Right lobe of liver (tissue), 6 donors: ENCODE measurements at regions not wholly inside any gene's neighbourhood (a gene's known extent, or its start where the extent isn't known, plus 50 kb on each side); places are given as distances from the start of the nearest gene placed in this dataset.

Experiments used
- ATAC-seq, 4 donors: fragments of 200-7000 bp; cut with Tn5 transposase; one replicate each; pipeline ENCODE4 v1.9.1; 2020; ENCODE audit warnings: mild to moderate bottlenecking in 4 of 4, moderate library complexity in 4 of 4
- DNase-seq, 3 donors: peaks; one replicate each; pipeline ENCODE4 v3.0.0-alpha.2; 2020
- H3K27ac ChIP-seq, 3 donors: fragments of 200-600 bp; one replicate each; pipeline ENCODE4 v1.8.0; 2022
- H3K27me3 ChIP-seq, 2 donors: fragments of 200-600 bp; one replicate each; pipeline ENCODE4 v1.8.0; 2022
- H3K36me3 ChIP-seq, 4 donors: fragments of 200-600 bp; sonication (generic) in 1 of 4; one replicate each; pipeline versions ENCODE4 v1.5.1 to v1.8.0; 2017 to 2022; ENCODE audit warnings: control low read depth in 1 of 4
- H3K4me1 ChIP-seq, 4 donors: fragments of 200-600 bp; sonication (generic) in 1 of 4; one replicate each; pipeline versions ENCODE4 v1.5.1 to v1.8.0; 2017 to 2022; ENCODE audit warnings: control low read depth in 1 of 4
- H3K4me3 ChIP-seq, 3 donors: fragments of 200-600 bp; one replicate each; pipeline ENCODE4 v1.8.0; 2022
- H3K9me3 ChIP-seq, 4 donors: fragments of 200-600 bp; sonication (generic) in 1 of 4; one replicate each; pipeline versions ENCODE4 v1.5.1 to v1.8.0; 2017 to 2022; ENCODE audit warnings: control low read depth in 1 of 4
- POLR2A ChIP-seq: fragments of 450-650 bp; IDR thresholded peaks from one replicate; pipeline ENCODE4 v1.6.1; 2017; ENCODE audit warnings: antibody characterized with exemption, mild to moderate bottlenecking
- WGBS: methylation state at CpG from one replicate; pipeline ENCODE4 v1.1.6; 2018; ENCODE audit warnings: low coverage, low lambda C conversion rate; ENCODE audit not compliant: insufficient coverage; ENCODE audit errors: missing lambda C conversion rate; 5-methylcytosine and 5-hydroxymethylcytosine counted together
- intact Hi-C, 2 donors: fragments of 100-400 bp; cut with DNase I; formaldehyde crosslinking; loops; one replicate each; pipeline versions ENCODE4 v1.11.2 to v1.14.1; 2022
- TF ChIP-seq, protein P1 (sequence below), 4 donors: fragments of 200-600 bp in 3 of 4; fragments of 450-650 bp in 1 of 4; IDR thresholded peaks; one replicate each; pipeline versions ENCODE4 v1.5.1 to v1.8.0; 2016 to 2022; ENCODE audit warnings: antibody characterized with exemption in 4 of 4, mild to moderate bottlenecking in 2 of 4
- donor health status: DM: no; HTN: yes; CAD: no.
- donor health status: DM: no; HTN: no; CAD: no.
- donor health status: DM: no; HTN: no; CAD: no.
- donor health status: DM: no; HTN: yes; CAD: no.
- donor health status: DM: no; HTN: yes; CAD: no.

DNA sequence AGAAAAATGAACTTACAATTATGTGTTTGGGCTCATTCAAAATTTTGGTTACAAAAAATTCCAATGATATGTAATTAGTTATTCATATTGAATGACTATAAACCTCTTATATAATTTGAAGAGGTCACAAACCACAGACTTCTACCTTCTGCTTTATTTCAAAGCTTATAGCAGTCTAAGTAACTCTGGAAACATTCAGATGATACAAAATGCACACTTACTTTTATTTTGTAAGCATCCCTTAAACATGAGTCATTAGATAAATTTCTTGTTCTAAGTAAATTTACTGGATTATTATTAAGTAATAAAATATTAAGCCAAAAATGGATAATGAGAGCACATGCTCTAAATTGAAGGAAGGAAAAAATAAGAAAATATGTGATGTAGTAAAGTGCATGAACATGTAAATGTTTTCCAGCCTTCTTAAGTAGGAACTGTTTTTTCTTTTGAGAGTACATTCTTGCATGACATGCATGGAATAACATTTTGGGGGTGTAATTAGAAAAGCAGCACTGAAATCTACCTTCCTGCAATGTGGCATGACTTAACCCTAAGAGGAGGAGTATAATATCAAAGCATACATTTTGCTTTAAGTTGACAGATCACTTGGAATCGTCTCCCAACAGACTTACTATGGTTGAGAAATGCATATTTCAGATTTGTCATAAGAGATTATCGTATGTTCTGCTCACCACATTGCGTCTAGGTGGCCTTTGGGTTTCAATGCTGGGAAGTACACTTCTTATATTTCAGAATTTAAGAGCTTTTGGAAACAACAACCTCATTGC is 372.7 kb upstream of the HSF2 start:
- TF ChIP-seq POLR2A, result no peak
- TF ChIP-seq, protein P1, sequence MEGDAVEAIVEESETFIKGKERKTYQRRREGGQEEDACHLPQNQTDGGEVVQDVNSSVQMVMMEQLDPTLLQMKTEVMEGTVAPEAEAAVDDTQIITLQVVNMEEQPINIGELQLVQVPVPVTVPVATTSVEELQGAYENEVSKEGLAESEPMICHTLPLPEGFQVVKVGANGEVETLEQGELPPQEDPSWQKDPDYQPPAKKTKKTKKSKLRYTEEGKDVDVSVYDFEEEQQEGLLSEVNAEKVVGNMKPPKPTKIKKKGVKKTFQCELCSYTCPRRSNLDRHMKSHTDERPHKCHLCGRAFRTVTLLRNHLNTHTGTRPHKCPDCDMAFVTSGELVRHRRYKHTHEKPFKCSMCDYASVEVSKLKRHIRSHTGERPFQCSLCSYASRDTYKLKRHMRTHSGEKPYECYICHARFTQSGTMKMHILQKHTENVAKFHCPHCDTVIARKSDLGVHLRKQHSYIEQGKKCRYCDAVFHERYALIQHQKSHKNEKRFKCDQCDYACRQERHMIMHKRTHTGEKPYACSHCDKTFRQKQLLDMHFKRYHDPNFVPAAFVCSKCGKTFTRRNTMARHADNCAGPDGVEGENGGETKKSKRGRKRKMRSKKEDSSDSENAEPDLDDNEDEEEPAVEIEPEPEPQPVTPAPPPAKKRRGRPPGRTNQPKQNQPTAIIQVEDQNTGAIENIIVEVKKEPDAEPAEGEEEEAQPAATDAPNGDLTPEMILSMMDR (IDR thresholded peaks at IDR 0.05), result no peak
- intact Hi-C loops, result no loop called here
- Histone ChIP-seq H3K4me1 (no peaks in the 10 kb centered on the region), H3K27me3 (no peaks in the 10 kb centered on the region), H3K9me3 (no peaks in the 10 kb centered on the region), H3K36me3 (no peaks in the 10 kb centered on the region), H3K4me3 (no peak overlapping the region), H3K27ac (no peak overlapping the region)
- WGBS, result 51% methylated on average over 3 of the region's 3 CpGs
- ATAC-seq (no peak), DNase-seq (no peak)

DNA sequence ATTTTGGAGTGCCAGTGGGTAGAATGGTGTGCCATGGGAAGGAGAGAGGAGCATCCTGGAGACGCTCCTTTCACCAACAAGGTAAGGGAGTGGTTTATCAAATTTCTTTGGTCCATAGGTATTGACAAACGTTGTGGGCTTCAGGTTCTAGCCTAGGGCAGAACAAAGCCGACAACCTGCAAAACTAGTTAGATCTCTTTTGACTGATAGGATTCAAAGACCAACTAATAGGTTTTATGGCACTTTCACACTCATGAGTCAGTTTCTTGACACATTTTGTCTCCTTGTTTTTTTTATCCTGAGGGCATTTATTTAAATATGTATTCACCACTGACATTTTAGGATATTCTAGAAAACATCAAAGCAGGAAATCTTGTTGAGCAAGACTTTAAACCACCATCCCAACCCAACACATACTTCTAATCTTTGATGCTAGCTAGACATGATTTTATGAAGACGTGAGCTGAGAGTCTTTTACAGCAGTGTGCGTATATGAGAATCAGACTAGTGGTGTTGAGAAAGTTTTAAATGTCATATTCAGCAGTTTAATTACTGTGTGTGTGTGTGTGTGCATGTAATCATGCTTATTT is 370.4 kb upstream of the HSF2 start:
- DNase-seq, result no peak
- no peaks in the 10 kb centered on the region for H3K4me1 ChIP-seq
- H3K4me3 ChIP-seq, result no peak overlapping the region
- H3K9me3 ChIP-seq, result no peaks in the 10 kb centered on the region
- intact Hi-C loops, result no loop called here
- WGBS, result 73% methylated on average over 4 of the region's 5 CpGs
- TF ChIP-seq, protein P1 (IDR thresholded peaks at IDR 0.05), result no peak
- TF ChIP-seq POLR2A, result no peak
- H3K36me3 ChIP-seq, result no peaks in the 10 kb centered on the region
- H3K27me3 ChIP-seq, result no peaks in the 10 kb centered on the region
- no peak overlapping the region for H3K27ac ChIP-seq
- ATAC-seq, result no peak

DNA sequence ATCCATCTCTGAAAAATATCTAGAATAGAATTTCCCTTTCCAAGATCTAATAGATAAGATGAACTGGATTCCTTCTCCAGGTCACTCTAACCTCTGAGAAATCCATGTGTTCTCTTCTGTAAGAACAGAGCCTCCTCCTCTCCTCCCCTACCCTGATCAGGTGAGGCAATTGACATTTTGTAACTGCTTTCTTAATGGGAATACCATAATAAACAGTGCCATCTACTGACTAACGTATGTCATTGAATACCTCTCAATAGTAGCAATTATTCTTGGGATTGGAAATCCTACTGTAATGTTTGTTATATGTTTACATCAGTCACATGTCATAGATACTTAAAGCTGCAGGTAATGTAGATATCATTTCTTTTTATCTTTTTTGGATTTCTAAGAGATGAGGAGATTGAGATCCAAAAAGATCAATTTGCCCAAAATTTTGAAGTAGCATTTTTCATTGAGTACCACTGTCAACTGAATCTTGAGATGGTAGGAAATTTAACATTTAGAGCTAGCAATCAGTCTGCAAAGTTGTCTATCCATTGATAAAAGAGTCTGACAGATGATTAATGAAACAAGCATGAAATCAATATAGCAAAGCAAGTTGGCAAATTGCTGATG is 365.8 kb upstream of the HSF2 start:
- intact Hi-C loops, result loop anchor here (10.0 kb wide), 2 partner anchors 599 to 609 kb away; partner anchors contain the start of gene GJA1 (in 1 of the 2)
- Histone ChIP-seq H3K9me3 (no peaks in the 10 kb centered on the region), H3K27ac (no peak overlapping the region), H3K4me3 (no peak overlapping the region), H3K4me1 (no peaks in the 10 kb centered on the region), H3K36me3 (no peaks in the 10 kb centered on the region), H3K27me3 (no peaks in the 10 kb centered on the region)
- DNase-seq, result no peak
- no peak for TF ChIP-seq POLR2A
- TF ChIP-seq, protein P1 (IDR thresholded peaks at IDR 0.05), result peak; percentile 64 to 69 (median 66)
- peak; percentile 93 to 97 (median 94) for ATAC-seq
- 0% methylated on average over 1 of the region's 1 CpG for WGBS

DNA sequence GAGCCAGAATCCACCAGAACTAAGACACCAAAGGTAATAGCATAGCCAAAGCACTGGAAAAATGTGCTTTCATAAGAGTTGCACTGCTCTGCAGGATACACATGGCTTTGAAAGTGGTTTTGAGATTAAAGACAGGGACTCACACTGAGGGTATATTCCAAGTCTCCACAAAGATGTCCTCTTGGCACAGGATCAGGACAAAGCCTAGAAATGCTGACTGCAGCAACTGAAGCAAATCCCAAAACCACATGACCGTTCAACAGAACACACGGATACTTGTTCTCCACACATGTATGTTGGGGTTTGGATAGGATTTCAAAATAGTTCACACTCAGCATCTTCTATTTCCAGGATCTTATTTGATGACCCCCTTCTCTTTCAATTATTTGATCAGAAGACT is 364.3 kb upstream of the HSF2 start:
- ATAC-seq (no peak), DNase-seq (no peak)
- no peaks in the 10 kb centered on the region for H3K4me1 ChIP-seq
- intact Hi-C loops, result loop anchor here (10.0 kb wide), 2 partner anchors 600 to 610 kb away; partner anchors contain the start of gene GJA1 (in 1 of the 2)
- H3K36me3 ChIP-seq, result no peaks in the 10 kb centered on the region
- H3K9me3 ChIP-seq, result no peaks in the 10 kb centered on the region
- no peak overlapping the region for H3K4me3 ChIP-seq
- no peak overlapping the region for H3K27ac ChIP-seq
- WGBS, result 21% methylated on average over 2 of the region's 2 CpGs
- H3K27me3 ChIP-seq, result no peaks in the 10 kb centered on the region
- no peak for TF ChIP-seq POLR2A
- TF ChIP-seq, protein P1 (IDR thresholded peaks at IDR 0.05), result no peak
